ENCODE measurements at regions not wholly inside any gene's neighbourhood (a gene's known extent, or its start where the extent isn't known, plus 50 kb on each side); places are given as distances from the start of the nearest gene placed in this dataset.

DNA sequence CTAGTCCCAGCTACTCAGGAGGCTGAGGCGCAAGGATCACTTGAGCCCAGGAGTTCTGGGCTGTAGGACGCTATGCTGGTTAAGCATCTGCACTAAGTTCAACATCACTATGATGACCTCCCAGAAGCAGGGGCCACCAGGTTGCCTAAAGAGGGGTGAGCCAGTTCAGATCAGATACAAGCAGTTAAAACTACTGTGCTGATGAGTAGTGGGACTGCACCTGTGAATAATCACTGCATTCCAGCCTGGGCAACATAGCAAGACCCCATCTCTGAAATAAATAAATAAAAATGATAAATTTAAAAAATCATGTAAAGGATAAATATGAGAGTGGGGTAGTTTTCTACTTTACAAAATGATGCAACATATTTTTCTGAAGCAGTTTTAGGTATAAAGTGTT is 106.5 kb downstream of the TMEM170B start:
- no peak overlapping the region for H3K4me3 ChIP-seq (replicated peaks; ENCODE audit: low read depth, low read length)
- DNase-seq (ENCODE audit: extremely low read depth, low read depth) = no peak
- no peak for TF ChIP-seq CTCF (IDR thresholded peaks at IDR 0.05; ENCODE audit: low read depth, low read length, missing control alignments)

- no peak overlapping the region for H3K4me3 ChIP-seq (replicated peaks; ENCODE audit: low read depth, low read length)
- TF ChIP-seq CTCF (IDR thresholded peaks at IDR 0.05; ENCODE audit: low read depth, low read length, missing control alignments) = no peak
- DNase-seq (ENCODE audit: extremely low read depth, low read depth) = no peak
These were observed 107.1 kb downstream of the TMEM170B start for GRCh38 chr6:11644601-11645000.

DNA sequence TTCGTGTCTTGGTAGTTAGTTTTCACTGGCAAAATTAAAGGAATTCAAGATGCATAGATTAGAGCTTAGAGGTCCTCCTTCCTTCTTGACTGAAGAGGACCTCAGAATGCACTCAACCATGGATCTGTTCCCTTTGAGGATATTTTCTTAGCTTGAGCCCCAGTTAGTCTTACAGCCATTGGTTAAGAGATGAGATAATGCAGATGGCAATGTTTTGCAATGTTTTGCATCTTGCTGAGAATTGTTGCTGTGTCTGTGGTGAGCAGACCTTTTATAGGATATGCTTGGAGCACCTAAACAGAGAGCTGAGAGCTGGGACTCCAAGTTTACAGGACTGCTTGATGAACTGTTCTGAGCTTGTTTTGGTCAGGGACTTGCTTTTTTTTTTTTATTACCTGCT is 107.5 kb downstream of the TMEM170B start:
- DNase-seq (ENCODE audit: extremely low read depth, low read depth) = no peak
- no peak overlapping the region for H3K4me3 ChIP-seq (replicated peaks; ENCODE audit: low read depth, low read length)
- TF ChIP-seq CTCF (IDR thresholded peaks at IDR 0.05; ENCODE audit: low read depth, low read length, missing control alignments) = no peak

DNA sequence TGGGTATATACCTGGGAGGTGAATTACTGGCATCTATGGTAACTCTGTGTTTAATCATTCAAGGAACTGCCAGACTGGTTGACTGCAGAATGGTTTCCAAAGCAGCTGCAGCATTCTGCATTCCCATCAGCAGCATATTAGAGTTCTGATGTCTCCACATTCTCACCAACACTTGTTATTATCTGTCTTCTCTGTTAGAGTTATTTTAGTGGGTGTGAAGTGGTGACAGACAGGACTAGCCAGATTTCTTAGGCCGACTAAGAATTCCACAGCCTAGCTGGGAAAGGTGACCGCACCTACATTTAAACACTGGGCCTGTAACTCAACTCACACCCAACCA is 110.9 kb downstream of the TMEM170B start:
- no peak overlapping the region for H3K4me3 ChIP-seq (replicated peaks; ENCODE audit: low read depth, low read length)
- no peak for TF ChIP-seq CTCF (IDR thresholded peaks at IDR 0.05; ENCODE audit: low read depth, low read length, missing control alignments)
- no peak for DNase-seq (ENCODE audit: extremely low read depth, low read depth)

DNA sequence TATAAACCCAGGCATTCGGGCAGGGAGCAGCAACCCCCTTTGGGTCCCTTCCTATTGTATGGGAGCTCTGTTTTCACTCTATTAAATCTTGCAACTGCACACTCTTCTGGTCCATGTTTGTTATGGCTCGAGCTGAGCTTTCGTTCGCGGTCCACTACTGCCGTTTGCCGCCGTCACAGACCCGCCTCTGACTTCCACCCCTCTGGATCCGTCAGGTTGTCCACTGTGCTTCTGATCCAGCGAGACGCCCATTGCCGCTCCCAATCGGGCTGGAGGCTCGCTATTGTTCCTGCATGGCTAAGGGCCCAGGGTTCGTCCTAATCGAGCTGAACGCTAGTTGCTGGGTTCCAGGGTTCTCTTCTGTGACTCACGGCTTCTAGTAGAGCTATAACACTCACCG is 111.3 kb downstream of the TMEM170B start:
- TF ChIP-seq CTCF (IDR thresholded peaks at IDR 0.05; ENCODE audit: low read depth, low read length, missing control alignments) = no peak
- DNase-seq (ENCODE audit: extremely low read depth, low read depth) = no peak

GRCh38 chr6:11650025-11650696 is 112.6 kb downstream of the TMEM170B start:
- no peak overlapping the region for H3K4me3 ChIP-seq (replicated peaks; ENCODE audit: low read depth, low read length)
- no peak for TF ChIP-seq CTCF (IDR thresholded peaks at IDR 0.05; ENCODE audit: low read depth, low read length, missing control alignments)
- DNase-seq (ENCODE audit: extremely low read depth, low read depth) = no peak

More for the DNA sequence above, 111.3 kb downstream of the TMEM170B start:
- no peak overlapping the region for H3K4me3 ChIP-seq (replicated peaks; ENCODE audit: low read depth, low read length)

DNA sequence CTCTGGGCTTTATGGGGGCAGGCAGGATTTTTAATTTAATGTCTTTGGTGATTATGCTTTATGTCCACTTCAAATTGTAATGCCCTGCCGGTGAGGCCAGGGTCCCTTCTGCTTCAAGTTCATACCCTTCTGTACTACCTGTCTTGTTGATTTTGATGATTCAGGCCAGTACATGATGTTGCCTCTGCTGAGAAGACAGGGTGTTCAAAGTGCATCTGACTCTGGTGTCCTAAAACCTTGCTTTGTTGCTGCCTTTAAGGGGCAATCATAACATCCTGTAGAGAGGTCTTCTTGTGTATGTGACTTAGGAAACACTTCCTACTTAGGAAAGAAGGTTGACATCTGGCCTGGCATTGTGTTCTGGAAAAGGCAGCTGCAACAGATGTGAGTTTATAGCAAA is 113.2 kb downstream of the TMEM170B start:
- TF ChIP-seq CTCF (IDR thresholded peaks at IDR 0.05; ENCODE audit: low read depth, low read length, missing control alignments) = no peak
- no peak overlapping the region for H3K4me3 ChIP-seq (replicated peaks; ENCODE audit: low read depth, low read length)
- DNase-seq (ENCODE audit: extremely low read depth, low read depth) = no peak

Data from HFF-Myc (cell line).